HL-60 (cell line): ENCODE measurements at regions not wholly inside any gene's neighbourhood (a gene's known extent, or its start where the extent isn't known, plus 50 kb on each side); places are given as distances from the start of the nearest gene placed in this dataset.
"Not testable (repeated sequence)": the region's sequence is repeated elsewhere in the genome, so short reads cannot be mapped to it uniquely, and the experiment has no call there.

Experiments
- DNase-seq, 2 experiments: peaks; one replicate each; pipeline ENCODE4 v3.0.0-alpha.2; 2010 to 2020; ENCODE audit warnings: low read depth in 1 of 2, low spot score in 1 of 2
- H3K27ac ChIP-seq: fragments of 250-450 bp; sonication (Bioruptor Pico); replicated peaks from 2 replicates; pipeline ENCODE4 v1.5.1; 2020; ENCODE audit warnings: mild to moderate bottlenecking, moderate library complexity
- H3K27me3 ChIP-seq: fragments of 250-450 bp; sonication (Bioruptor Pico); 2 replicates; pipeline ENCODE4 v1.5.1; 2021; ENCODE audit warnings: mild to moderate bottlenecking, moderate library complexity; ENCODE audit not compliant: insufficient read depth, poor library complexity, severe bottlenecking
- H3K4me3 ChIP-seq: replicated peaks from 2 replicates; pipeline ENCODE4 v1.5.1; 2011; ENCODE audit warnings: mild to moderate bottlenecking, control low read depth, low read length; ENCODE audit not compliant: insufficient read depth
- GABPA ChIP-seq: IDR thresholded peaks from 2 replicates; pipeline ENCODE4 v1.6.1; 2012; ENCODE audit warnings: low read depth
- POLR2AphosphoS5 ChIP-seq: IDR thresholded peaks from 2 replicates; pipeline ENCODE4 v1.6.1; 2012; ENCODE audit warnings: low read depth
- SPI1 ChIP-seq: IDR thresholded peaks from 2 replicates; pipeline ENCODE4 v1.6.1; 2012; ENCODE audit warnings: low read depth, mild to moderate bottlenecking, borderline replicate concordance
- TF ChIP-seq, protein P1 (sequence below): IDR thresholded peaks from 2 replicates; pipeline ENCODE4 v1.6.1; 2012; ENCODE audit warnings: low read depth; ENCODE audit not compliant: insufficient replicate concordance
- TF ChIP-seq, protein P2 (sequence below): IDR thresholded peaks from one replicate; pipeline ENCODE4 v1.5.1; 2011; ENCODE audit warnings: low read length, control low read depth, inconsistent platforms; ENCODE audit not compliant: insufficient read depth

DNA sequence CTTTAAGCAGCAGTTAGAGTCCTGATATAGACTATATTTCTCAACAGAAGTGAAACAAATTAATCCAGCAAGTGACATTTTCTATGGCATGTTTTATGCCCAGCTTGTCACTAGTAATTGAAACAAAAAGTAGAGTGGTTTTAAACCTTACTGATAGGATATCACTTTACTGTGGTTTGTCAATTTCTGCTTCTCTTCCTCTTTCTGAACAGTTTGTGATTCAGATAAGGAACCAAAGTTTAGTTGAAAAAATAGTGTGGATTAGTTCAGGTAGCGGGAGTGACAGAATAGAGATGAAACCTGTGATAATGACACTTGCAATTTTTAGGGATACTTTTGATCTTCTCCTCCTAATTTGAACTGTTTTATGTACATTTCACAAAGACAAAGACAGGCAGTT is 485.7 kb upstream of the EDIL3 start:
- no peak overlapping the region for H3K4me3 ChIP-seq

DNA sequence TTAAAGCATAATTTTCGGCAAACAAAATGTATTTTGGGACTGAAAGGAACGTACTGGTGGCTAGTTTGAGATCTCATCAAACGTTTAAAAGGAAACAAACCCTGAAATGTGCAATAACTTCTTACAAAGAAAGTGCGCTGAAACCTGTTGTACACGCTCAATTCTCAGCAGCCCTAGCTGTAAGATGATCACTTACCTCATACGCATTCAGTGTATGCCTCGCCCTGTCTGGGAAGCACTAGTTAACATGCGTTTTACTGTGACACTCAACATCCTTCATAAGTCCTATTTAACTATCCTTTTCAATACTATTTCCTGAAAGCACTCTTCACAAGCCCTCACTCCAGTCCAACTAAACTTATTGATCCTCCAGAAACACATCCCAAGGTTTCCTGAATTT is 485.0 kb upstream of the EDIL3 start:
- H3K27me3 ChIP-seq, result no peaks in the 10 kb centered on the region
- H3K4me3 ChIP-seq, result no peak overlapping the region
- TF ChIP-seq POLR2AphosphoS5 (no peak), GABPA (no peak)
- TF ChIP-seq, protein P1, sequence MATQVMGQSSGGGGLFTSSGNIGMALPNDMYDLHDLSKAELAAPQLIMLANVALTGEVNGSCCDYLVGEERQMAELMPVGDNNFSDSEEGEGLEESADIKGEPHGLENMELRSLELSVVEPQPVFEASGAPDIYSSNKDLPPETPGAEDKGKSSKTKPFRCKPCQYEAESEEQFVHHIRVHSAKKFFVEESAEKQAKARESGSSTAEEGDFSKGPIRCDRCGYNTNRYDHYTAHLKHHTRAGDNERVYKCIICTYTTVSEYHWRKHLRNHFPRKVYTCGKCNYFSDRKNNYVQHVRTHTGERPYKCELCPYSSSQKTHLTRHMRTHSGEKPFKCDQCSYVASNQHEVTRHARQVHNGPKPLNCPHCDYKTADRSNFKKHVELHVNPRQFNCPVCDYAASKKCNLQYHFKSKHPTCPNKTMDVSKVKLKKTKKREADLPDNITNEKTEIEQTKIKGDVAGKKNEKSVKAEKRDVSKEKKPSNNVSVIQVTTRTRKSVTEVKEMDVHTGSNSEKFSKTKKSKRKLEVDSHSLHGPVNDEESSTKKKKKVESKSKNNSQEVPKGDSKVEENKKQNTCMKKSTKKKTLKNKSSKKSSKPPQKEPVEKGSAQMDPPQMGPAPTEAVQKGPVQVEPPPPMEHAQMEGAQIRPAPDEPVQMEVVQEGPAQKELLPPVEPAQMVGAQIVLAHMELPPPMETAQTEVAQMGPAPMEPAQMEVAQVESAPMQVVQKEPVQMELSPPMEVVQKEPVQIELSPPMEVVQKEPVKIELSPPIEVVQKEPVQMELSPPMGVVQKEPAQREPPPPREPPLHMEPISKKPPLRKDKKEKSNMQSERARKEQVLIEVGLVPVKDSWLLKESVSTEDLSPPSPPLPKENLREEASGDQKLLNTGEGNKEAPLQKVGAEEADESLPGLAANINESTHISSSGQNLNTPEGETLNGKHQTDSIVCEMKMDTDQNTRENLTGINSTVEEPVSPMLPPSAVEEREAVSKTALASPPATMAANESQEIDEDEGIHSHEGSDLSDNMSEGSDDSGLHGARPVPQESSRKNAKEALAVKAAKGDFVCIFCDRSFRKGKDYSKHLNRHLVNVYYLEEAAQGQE, result no peak
- DNase-seq, result no peak
- no peak overlapping the region for H3K27ac ChIP-seq

More for the DNA sequence above, 485.7 kb upstream of the EDIL3 start:
- TF ChIP-seq, protein P1, result no peak
- 0 out of 2 replicates have a peak, but pooled peaks have one; percentile 17 for TF ChIP-seq SPI1
- no peak for TF ChIP-seq POLR2AphosphoS5
- TF ChIP-seq, protein P2, sequence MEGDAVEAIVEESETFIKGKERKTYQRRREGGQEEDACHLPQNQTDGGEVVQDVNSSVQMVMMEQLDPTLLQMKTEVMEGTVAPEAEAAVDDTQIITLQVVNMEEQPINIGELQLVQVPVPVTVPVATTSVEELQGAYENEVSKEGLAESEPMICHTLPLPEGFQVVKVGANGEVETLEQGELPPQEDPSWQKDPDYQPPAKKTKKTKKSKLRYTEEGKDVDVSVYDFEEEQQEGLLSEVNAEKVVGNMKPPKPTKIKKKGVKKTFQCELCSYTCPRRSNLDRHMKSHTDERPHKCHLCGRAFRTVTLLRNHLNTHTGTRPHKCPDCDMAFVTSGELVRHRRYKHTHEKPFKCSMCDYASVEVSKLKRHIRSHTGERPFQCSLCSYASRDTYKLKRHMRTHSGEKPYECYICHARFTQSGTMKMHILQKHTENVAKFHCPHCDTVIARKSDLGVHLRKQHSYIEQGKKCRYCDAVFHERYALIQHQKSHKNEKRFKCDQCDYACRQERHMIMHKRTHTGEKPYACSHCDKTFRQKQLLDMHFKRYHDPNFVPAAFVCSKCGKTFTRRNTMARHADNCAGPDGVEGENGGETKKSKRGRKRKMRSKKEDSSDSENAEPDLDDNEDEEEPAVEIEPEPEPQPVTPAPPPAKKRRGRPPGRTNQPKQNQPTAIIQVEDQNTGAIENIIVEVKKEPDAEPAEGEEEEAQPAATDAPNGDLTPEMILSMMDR, result no peak
- TF ChIP-seq GABPA, result no peak
- no peak for DNase-seq
- no peaks in the 10 kb centered on the region for H3K27me3 ChIP-seq
- H3K27ac ChIP-seq, result no peak overlapping the region

DNA sequence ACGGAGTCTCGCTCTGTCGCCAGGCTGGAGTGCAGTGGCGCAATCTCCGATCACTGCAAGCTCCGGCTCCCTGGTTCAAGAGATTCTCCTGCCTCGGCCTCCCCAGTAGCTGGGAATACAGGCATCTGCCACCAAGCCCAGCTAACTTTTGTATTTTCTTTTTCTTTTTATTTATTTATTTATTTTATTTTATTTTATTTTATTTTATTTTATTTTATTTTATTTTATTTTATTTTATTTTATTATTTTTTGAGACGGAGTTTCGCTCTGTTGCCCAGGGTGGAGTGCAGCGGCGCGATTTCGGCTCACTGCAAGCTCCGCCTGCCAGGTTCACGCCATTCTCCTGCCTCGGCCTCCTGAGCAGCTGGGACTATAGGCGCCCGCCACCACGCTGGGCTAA is 479.3 kb upstream of the EDIL3 start:
- DNase-seq, result not testable (repeated sequence)

DNA sequence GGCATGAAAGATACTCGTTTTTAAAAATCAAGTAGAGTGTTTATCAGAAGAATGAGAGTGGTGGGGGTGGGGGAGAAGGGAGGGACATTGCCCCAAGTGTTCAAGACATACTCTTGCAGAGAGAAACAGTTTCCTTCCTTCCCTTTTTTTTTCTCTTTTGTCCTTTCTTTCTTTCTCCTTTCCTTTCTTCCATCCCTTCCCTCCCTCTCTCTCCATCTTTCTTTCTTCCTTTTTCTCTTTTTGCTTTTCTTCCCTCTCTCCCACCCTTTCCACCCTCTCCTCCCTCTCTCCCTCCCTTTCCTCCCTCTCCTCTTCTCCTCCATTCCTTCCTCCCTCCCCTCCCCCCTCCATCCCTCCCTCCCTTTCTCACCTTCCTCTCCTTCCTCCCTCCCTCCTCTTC is 478.3 kb upstream of the EDIL3 start:
- TF ChIP-seq, protein P2, result no peak
- TF ChIP-seq GABPA (no peak), POLR2AphosphoS5 (no peak), SPI1 (no peak)
- TF ChIP-seq, protein P1, result no peak
- no peak for DNase-seq
- no peaks in the 10 kb centered on the region for H3K27me3 ChIP-seq
- H3K4me3 ChIP-seq, result no peak overlapping the region
- no peak overlapping the region for H3K27ac ChIP-seq

More for the DNA sequence above, 479.3 kb upstream of the EDIL3 start:
- not testable (repeated sequence) for H3K4me3 ChIP-seq, H3K27ac ChIP-seq, H3K27me3 ChIP-seq
